ENCODE measurements at regions not wholly inside any gene's neighbourhood (a gene's known extent, or its start where the extent isn't known, plus 50 kb on each side); places are given as distances from the start of the nearest gene placed in this dataset.

GRCh38 chr2:240203031-240203787 lies 62.8 kb upstream of the OTOS start:
- TF ChIP-seq CTCF (IDR thresholded peaks at IDR 0.05) = no peak
- TF ChIP-seq POLR2A (IDR thresholded peaks at IDR 0.05) = no peak
- TF ChIP-seq EP300 (IDR thresholded peaks at IDR 0.05) = no peak
